ENCODE measurements at regions not wholly inside any gene's neighbourhood (a gene's known extent, or its start where the extent isn't known, plus 50 kb on each side); places are given as distances from the start of the nearest gene placed in this dataset.

DNA sequence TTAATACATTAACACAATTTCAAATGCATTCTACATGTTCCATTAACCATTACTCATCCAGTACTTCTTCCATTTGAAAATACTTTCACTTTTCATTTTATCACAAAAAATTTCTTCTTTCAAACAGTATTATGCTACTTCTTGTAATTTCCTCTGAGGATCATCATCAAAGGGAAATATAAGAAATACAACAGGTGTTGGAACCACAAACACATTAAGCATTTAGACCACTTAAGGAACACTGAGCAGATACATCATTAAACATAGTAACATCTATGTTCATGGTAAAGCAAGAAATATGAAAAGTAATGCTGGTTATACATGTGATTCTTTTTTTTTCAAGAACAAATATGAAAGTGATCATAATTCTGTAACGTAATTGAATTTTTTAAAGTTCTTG is 2207.0 kb downstream of the ARAP2 start:
- TF ChIP-seq, protein P1, sequence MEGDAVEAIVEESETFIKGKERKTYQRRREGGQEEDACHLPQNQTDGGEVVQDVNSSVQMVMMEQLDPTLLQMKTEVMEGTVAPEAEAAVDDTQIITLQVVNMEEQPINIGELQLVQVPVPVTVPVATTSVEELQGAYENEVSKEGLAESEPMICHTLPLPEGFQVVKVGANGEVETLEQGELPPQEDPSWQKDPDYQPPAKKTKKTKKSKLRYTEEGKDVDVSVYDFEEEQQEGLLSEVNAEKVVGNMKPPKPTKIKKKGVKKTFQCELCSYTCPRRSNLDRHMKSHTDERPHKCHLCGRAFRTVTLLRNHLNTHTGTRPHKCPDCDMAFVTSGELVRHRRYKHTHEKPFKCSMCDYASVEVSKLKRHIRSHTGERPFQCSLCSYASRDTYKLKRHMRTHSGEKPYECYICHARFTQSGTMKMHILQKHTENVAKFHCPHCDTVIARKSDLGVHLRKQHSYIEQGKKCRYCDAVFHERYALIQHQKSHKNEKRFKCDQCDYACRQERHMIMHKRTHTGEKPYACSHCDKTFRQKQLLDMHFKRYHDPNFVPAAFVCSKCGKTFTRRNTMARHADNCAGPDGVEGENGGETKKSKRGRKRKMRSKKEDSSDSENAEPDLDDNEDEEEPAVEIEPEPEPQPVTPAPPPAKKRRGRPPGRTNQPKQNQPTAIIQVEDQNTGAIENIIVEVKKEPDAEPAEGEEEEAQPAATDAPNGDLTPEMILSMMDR (IDR thresholded peaks at IDR 0.05) = no peak
- no peak for TF ChIP-seq POLR2A (IDR thresholded peaks at IDR 0.05; ENCODE audit: low read length)
- no peak for TF ChIP-seq RNF2 (IDR thresholded peaks at IDR 0.05; ENCODE audit: borderline replicate concordance, low read depth)
- TF ChIP-seq CBX8 (IDR thresholded peaks at IDR 0.05) = no peak
- no peak for TF ChIP-seq EP300 (IDR thresholded peaks at IDR 0.05)
- TF ChIP-seq ZFP36 (IDR thresholded peaks at IDR 0.05; ENCODE audit: borderline replicate concordance, partially characterized antibody) = no peak
- TF ChIP-seq MYC (IDR thresholded peaks at IDR 0.05; ENCODE audit: borderline replicate concordance, low read length) = no peak
- no peak for TF ChIP-seq NFE2L2 (conservative IDR thresholded peaks at IDR 0.05; ENCODE audit: low read length)
- no peak for TF ChIP-seq RAD21 (conservative IDR thresholded peaks at IDR 0.05 in 1 of 2, IDR thresholded peaks at IDR 0.05 in 1 of 2)
- no peak for TF ChIP-seq EHMT2 (IDR thresholded peaks at IDR 0.05; ENCODE audit: low read depth)
